GM12872 (cell line): ENCODE measurements at regions not wholly inside any gene's neighbourhood (a gene's known extent, or its start where the extent isn't known, plus 50 kb on each side); places are given as distances from the start of the nearest gene placed in this dataset.

ENCODE experiments used
- TF ChIP-seq, protein P1 (sequence below): IDR thresholded peaks from 3 replicates; pipeline ENCODE4 v1.5.1; 2011; ENCODE audit warnings: low read depth, mild to moderate bottlenecking, low read length, moderate library complexity; ENCODE audit not compliant: insufficient read depth

DNA sequence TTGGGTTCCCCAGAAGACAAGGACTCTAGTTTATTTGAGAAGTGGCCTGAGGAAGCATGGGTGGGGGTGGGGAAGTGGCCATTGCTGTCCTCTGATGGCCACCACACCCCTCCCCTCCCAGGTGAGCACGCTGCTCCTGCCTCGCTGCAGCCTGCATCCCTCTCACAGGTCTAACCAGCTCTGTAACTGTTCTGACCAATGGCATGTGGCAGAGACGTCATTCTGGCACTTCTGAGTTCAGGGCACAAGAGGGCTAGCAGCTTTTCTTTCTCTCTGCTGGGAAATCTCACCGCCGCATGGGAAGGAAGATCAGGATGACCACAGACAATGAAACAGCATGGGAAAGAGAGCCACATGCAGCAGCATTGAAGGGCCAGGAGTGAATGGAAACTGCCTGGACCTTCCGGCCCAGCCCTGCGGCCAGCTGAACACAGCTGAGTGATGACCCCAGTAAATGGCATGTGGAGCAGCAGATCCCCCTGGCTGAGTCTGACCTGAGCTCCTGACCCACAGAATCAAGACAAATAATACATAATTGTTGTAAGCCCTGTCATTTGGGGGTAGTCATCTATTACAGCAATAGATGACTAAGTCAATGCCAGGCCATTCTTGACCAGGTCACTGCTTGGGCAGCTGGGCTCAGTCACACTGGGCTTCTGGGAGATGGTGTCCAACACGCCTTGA is 179.8 kb downstream of the LINC00237 start:
- TF ChIP-seq, protein P1, sequence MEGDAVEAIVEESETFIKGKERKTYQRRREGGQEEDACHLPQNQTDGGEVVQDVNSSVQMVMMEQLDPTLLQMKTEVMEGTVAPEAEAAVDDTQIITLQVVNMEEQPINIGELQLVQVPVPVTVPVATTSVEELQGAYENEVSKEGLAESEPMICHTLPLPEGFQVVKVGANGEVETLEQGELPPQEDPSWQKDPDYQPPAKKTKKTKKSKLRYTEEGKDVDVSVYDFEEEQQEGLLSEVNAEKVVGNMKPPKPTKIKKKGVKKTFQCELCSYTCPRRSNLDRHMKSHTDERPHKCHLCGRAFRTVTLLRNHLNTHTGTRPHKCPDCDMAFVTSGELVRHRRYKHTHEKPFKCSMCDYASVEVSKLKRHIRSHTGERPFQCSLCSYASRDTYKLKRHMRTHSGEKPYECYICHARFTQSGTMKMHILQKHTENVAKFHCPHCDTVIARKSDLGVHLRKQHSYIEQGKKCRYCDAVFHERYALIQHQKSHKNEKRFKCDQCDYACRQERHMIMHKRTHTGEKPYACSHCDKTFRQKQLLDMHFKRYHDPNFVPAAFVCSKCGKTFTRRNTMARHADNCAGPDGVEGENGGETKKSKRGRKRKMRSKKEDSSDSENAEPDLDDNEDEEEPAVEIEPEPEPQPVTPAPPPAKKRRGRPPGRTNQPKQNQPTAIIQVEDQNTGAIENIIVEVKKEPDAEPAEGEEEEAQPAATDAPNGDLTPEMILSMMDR, result no peak

DNA sequence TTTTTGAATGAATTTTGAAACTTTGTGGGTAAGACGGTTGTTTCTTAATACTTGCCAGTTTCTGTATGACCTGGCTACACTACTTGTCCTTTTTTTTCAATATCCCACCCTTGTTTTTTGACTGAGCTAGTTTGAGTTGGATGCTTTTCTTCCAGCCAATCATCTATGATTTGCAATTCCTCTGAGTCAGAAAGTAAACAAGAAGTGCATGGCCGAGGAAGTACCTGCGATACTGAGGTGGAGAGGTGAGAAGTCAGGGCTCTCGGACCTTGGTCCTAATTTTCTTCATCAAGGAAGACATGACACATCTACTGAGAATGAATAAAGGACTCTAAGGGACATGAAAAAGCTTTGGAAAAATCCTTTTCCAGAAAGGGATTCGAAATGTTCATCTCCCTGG is 185.7 kb downstream of the LINC00237 start:
- TF ChIP-seq, protein P1, result no peak

DNA sequence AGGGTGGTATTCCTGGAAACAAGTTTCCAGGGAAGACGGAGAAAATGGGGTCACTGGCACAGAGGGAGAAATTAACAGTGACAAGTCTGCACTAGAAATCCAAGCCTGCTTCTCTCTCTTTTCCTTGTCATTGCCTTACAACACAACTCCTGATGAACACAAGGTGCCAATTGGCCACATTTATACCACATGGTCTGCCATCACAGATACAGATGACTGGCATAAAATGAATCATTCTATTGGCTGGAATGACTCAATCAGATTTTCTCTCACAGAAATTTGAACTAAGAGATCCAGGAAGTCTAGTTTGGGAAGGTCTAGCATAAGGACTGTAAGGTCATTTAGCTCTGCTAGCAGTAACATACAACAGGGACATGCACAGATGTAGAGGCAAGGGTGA is 190.3 kb downstream of the LINC00237 start:
- TF ChIP-seq, protein P1, result no peak

DNA sequence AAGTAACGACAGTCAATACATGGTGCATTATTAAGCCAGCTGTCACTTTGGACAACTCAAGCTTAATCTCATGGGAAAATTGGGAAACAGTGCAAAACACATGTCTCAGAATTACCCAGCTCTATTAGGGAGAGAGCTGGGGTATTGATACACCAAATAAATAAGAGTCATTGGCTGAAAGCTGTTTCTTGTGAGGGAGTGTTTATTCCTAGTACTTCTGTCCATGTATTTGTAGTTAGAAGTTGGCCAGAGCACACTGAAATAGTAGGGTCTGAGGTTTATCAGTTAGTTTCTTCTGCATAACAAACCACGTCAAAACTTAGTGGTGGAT is 192.0 kb upstream of the RALGAPA2 start:
- TF ChIP-seq, protein P1, result no peak

DNA sequence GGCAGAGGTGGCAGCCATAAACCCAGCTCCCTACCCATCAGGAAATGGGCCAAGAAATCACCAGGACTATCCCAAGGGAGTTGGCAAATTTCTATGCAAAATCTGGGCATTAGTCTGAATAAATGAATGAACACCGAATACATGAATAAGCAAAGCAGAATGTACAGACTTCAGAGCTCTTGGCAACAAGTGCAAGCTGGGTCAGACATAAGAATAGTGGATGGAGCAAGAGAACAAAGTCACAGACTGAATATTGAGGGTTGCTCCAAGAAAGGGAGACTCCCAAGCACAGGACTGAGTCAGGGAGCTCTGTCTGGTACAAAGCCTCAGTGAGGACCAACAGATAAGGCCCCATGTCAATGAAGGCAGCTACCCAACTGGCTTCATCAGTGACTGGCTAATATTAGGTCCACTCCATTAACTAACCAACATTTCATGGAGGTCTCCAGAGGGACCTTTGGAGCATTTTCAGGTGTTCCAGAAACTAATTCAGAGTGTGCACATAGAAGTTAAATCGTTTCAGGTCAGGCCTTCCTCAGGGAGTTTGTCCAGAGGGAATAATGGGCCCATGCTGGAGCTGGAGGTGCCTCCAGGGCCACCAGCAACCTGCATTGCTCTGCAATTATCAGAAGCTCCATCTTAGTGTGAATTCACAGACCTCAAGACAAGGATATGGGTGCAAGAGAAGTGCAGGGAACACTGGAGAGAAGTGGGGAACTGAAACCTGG is 191.5 kb upstream of the RALGAPA2 start:
- TF ChIP-seq, protein P1, result no peak

DNA sequence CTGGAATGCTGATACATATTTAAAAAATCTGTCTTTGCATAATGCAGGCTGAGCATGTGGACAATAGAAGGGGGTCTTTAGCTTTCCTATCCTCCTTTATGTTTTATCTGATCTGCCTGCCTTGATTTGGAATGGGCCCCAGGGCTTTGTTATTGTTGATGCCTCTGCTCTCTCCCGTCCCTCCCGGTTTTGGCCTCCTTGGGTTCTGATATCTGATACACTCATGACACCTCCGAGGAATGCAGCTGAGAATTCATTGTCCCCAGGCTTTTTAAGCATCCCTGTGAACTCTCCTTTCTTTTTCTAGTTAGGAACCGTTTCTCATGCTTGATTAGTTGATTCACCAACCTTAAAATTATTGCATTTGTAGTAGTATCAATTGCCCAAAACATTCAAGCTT is 185.5 kb upstream of the RALGAPA2 start:
- TF ChIP-seq, protein P1, result no peak

DNA sequence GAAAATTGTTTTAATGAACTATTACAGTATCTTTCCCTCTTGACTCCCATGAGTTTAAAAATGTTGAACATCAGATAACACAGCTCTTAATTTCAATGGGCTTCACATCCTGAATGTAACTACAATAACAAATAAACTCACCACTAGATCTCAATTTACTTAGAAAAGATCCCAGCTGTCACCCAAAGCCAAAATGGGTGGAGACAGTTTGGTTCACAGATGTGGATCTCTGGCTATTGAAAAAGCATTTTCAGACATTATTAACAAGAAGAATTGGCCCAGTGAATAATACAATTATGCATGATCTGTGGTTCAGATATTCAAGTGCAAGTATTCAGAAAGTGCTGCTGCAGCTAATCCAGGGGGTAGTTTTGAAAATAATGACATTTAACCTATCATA is 184.7 kb upstream of the RALGAPA2 start:
- TF ChIP-seq, protein P1, result no peak
